T-helper 17 cell (primary cell): ENCODE measurements at regions not wholly inside any gene's neighbourhood (a gene's known extent, or its start where the extent isn't known, plus 50 kb on each side); places are given as distances from the start of the nearest gene placed in this dataset.
"Not testable (repeated sequence)": the region's sequence is repeated elsewhere in the genome, so short reads cannot be mapped to it uniquely, and the experiment has no call there.

ENCODE experiments used
- ATAC-seq: fragments of 150-1000 bp; cut with Tn5 transposase; 2 replicates; pipeline ENCODE4 v1.10.0; 2021; ENCODE audit warnings: mild to moderate bottlenecking, moderate library complexity
- DNase-seq, 3 donors: peaks; one replicate each; pipeline versions ENCODE4 v3.0.0 to v3.0.0-alpha.2; 2020 to 2021
- H3K9me3 ChIP-seq: one replicate; pipeline ENCODE4 v1.7.0; 2013; ENCODE audit warnings: low read length, mild to moderate bottlenecking; ENCODE audit not compliant: control insufficient read depth, poor library complexity, severe bottlenecking
- H3K27ac Mint-ChIP-seq: one replicate; pipeline ENCODE4 v1.8.0; 2022; ENCODE audit warnings: mild to moderate bottlenecking, moderate library complexity, mixed read lengths
- H3K27me3 Mint-ChIP-seq: one replicate; pipeline ENCODE4 v1.8.0; 2022; ENCODE audit warnings: mixed read lengths
- H3K36me3 Mint-ChIP-seq: one replicate; pipeline ENCODE4 v1.8.0; 2022; ENCODE audit warnings: low read depth, mixed read lengths
- H3K4me1 Mint-ChIP-seq: one replicate; pipeline ENCODE4 v1.8.0; 2022; ENCODE audit warnings: mild to moderate bottlenecking, mixed read lengths
- H3K4me3 Mint-ChIP-seq: one replicate; pipeline ENCODE4 v1.8.0; 2022; ENCODE audit warnings: mild to moderate bottlenecking, moderate library complexity, mixed read lengths

DNA sequence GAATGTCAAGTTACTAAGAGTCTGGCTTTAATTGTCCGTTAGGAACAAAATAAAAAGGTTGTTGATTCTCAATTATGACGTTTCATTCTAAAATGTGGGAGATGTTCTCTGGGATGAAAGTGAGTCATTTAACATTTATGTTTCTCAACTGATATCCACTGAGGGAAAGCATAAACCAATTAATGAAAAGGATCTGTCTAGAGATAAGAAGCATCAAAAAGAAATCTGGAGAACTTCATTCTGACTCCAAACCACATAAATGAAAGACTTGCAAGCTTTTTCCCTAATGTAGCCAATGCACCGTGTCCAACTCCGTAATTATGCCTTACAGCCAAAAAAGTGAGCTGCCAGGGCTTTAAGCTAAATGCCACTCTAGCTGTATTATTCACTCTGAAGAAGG is 654.2 kb downstream of the TLE1 start:
- Mint-ChIP-seq H3K27me3 (no peaks in the 10 kb centered on the region), H3K4me3 (no peak overlapping the region), H3K36me3 (no peaks in the 10 kb centered on the region), H3K4me1 (no peaks in the 10 kb centered on the region), H3K27ac (no peak overlapping the region)
- H3K9me3 ChIP-seq, result no peaks in the 10 kb centered on the region
- no peak for ATAC-seq
- DNase-seq, result no peak

DNA sequence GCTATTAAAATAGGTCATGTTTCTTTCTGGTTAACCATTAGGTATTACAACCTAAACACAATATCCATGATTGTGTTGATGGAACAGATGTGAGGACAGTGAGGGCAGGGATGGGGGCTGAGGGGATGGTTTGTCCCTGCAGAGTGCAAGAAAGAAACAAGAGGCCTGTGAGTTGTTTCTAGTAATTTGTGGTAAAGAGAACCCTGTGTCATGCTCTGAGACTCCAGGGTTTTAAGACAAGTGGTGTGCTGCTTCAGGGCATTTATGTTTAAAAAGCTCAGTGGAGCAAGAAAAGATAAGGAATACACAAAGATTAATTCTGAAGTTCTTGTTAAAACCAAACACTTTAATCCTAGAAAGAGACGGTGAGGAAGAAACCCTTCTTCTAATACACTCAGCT is 656.5 kb downstream of the TLE1 start:
- H3K36me3 Mint-ChIP-seq, result no peaks in the 10 kb centered on the region
- ATAC-seq, result no peak
- H3K4me3 Mint-ChIP-seq, result no peak overlapping the region
- DNase-seq, result no peak
- no peaks in the 10 kb centered on the region for H3K27me3 Mint-ChIP-seq
- H3K27ac Mint-ChIP-seq, result no peak overlapping the region
- no peaks in the 10 kb centered on the region for H3K9me3 ChIP-seq
- no peaks in the 10 kb centered on the region for H3K4me1 Mint-ChIP-seq

DNA sequence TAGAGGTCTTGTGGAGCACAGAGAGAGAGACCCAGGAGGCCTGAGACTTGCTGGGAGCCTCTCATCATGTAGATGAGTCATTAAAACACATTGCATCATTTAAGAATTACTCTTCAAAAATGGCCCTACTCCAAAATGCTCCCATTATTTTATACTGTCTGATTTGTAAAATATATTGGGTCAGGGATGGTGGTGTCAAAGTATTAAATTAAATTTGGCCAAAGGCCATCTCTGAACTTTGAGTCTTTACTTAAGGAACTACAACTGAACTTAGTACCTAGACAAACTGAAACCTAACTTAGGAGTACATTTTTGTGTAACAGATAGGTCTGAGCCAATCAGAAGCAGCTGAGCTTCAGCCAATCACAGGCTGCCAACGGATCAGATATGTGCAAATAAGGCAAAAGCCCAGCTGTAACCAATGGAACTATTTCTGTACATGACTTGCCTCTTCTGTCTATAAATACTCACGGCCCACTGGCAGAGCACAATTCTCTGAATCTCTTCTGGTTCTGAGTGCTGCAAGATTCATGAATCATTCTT is 657.2 kb downstream of the TLE1 start:
- Mint-ChIP-seq H3K4me1 (no peaks in the 10 kb centered on the region), H3K36me3 (no peaks in the 10 kb centered on the region), H3K27me3 (no peaks in the 10 kb centered on the region), H3K4me3 (no peak overlapping the region), H3K27ac (no peak overlapping the region)
- no peaks in the 10 kb centered on the region for H3K9me3 ChIP-seq
- ATAC-seq, result no peak
- no peak for DNase-seq

DNA sequence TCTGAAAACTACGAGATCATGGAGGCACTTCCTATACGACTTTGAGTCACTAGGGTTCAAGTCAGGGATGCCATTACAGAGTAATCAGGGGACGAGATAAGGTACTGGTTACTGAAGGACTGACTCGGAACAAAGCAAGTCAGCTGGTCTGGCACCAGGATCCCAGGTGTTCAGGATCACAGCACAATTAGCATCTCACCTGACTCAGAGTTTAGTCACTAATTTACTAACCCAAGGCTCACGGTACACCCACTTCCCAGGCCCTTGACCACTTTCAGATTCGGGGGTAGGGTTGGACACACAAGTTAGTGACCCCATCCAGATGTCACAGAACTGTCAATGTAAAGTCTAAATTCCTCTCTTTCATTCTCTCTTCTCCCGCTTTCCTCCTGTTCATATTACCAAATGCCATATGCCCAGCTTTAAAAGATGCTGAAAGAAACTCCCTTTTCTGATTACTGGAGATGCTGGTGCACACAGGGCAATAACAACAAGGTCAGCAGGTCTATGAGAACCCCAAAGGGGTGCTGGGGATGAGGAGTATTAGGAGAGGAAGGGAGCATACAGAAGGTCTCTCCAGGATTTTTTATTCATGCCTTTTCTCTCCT is 657.8 kb downstream of the TLE1 start:
- Mint-ChIP-seq H3K36me3 (no peaks in the 10 kb centered on the region), H3K27me3 (no peaks in the 10 kb centered on the region), H3K27ac (no peak overlapping the region), H3K4me1 (no peaks in the 10 kb centered on the region), H3K4me3 (no peak overlapping the region)
- DNase-seq (no peak), ATAC-seq (no peak)
- H3K9me3 ChIP-seq, result no peaks in the 10 kb centered on the region

DNA sequence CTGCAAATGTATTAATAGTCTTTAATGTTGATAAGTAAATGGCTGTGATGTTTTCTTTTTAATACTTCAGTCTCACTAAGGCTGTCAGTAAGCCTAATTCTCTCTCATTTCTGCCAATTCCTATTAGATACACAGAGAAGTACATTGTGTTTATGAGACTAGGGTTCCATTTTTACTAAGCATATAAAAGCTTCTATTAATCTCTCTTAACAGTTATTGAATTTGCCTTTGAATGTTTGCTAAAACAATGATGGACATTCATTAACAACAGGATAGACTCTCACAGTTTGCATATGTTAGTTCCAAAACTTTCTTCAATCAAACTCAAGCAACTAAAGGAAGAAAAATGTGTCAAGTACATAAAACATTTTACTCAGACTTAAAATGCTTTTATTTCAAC is 659.3 kb downstream of the TLE1 start:
- no peaks in the 10 kb centered on the region for H3K9me3 ChIP-seq
- Mint-ChIP-seq H3K36me3 (no peaks in the 10 kb centered on the region), H3K27me3 (no peaks in the 10 kb centered on the region), H3K4me1 (no peaks in the 10 kb centered on the region), H3K4me3 (no peak overlapping the region), H3K27ac (no peak overlapping the region)
- DNase-seq (no peak), ATAC-seq (no peak)

DNA sequence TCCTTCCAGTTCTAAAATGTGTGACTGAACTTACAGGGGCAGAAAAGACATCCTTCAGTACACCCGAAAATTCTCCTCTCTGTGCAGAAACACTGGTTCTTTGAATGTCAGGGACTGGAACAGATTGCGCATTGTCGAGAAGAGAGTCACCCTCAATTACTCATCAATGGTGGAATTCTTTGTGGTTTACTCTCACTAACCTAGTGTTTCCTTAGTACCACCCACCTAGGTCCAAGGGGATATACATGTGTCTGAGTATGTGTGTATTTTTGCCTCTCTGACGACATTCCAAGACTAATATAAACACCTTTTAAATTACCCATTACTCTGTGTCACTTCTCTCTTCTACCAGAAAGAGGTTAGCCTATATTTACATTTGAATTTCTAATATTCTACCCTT is 660.8 kb downstream of the TLE1 start:
- H3K27me3 Mint-ChIP-seq, result no peaks in the 10 kb centered on the region
- H3K36me3 Mint-ChIP-seq, result no peaks in the 10 kb centered on the region
- no peak overlapping the region for H3K27ac Mint-ChIP-seq
- ATAC-seq (no peak), DNase-seq (no peak)
- no peak overlapping the region for H3K4me3 Mint-ChIP-seq
- no peaks in the 10 kb centered on the region for H3K4me1 Mint-ChIP-seq
- no peaks in the 10 kb centered on the region for H3K9me3 ChIP-seq

DNA sequence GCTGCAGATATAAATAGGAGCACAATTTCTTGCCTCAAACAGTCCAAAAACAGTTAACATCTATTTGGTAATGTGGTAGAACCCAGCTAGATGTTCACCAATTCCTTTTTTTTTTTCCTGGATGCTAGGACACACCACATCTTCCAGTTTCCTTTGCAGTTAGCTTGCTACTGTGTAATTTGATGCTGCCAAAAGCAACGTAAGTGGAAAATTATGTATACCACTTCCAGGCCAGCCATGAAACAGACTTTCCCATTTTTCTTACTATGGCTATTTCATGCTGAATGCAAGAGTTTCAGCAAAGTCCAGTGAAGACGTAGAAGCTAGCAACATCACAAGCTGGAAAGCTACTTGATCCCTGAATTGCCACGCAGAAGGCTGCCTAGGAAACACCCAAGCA is 667.2 kb downstream of the TLE1 start:
- Mint-ChIP-seq H3K27me3 (no peaks in the 10 kb centered on the region), H3K36me3 (no peaks in the 10 kb centered on the region), H3K4me1 (no peaks in the 10 kb centered on the region), H3K27ac (no peak overlapping the region), H3K4me3 (no peak overlapping the region)
- no peaks in the 10 kb centered on the region for H3K9me3 ChIP-seq
- DNase-seq (no peak), ATAC-seq (no peak)

DNA sequence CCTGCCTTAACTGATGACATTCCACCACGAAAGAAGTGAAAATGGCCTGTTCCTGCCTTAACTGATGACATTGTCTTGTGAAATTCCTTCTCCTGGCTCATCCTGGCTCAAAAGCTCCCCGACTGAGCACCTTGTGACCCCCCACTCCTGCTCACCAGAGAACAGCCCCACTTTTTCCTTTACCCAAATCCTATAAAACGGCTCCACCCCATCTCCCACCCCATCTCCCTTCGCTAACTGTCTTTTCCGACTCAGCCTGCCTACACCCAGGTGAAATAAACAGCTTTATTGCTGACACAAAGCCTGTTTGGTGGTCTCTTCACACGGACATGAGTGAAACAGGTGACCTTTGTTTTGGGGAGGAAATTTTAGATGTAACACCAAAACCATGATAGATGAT is 674.4 kb downstream of the TLE1 start:
- not testable (repeated sequence) for H3K27me3 Mint-ChIP-seq, H3K36me3 Mint-ChIP-seq, ATAC-seq, DNase-seq, H3K27ac Mint-ChIP-seq, H3K4me1 Mint-ChIP-seq, H3K9me3 ChIP-seq, H3K4me3 Mint-ChIP-seq

DNA sequence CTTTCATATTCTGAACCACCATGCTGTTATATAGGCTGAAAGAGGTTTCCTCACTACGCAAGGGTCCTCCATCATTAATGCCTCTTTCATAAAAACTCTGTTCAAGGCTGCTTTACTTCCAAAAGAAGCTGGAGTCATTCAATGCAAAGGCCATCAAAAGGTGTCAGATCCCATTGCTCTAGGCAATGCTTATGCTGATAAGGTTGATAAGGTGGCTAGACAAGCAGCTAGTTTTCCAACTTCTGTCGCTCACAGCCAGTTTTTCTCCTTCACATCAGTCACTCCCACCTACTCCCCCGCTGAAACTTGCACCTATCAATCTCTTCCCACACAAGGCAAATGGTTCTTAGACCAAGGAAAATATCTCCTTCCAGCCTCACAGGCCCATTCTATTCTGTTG is 676.2 kb downstream of the TLE1 start:
- H3K9me3 ChIP-seq, DNase-seq, H3K27ac Mint-ChIP-seq, H3K4me1 Mint-ChIP-seq, H3K36me3 Mint-ChIP-seq, ATAC-seq, H3K4me3 Mint-ChIP-seq, H3K27me3 Mint-ChIP-seq: not testable (repeated sequence)

DNA sequence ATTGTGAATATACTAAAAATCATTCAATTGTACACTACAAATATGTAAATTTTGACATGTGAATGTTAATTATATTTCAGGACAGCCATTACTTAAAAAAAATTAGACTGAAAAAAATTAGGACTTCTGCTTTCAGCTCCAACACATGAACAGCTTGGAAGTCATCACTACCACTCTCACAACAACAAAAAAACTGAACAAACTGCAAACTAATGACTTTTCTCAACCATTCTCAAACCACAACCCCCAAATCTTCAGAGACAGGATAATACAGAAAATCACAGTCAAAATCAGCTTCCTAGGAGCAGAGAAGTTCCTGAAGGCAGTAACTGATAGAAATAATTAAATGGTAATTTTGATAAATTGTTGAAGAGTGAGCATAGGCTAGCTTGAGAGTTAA is 686.4 kb downstream of the TLE1 start:
- peaks cover 2% of the 10 kb centered on the region for H3K9me3 ChIP-seq
- no peak overlapping the region for H3K27ac Mint-ChIP-seq
- DNase-seq, result no peak
- no peak for ATAC-seq
- H3K27me3 Mint-ChIP-seq, result no peaks in the 10 kb centered on the region
- no peaks in the 10 kb centered on the region for H3K36me3 Mint-ChIP-seq
- H3K4me3 Mint-ChIP-seq, result no peak overlapping the region
- H3K4me1 Mint-ChIP-seq, result no peaks in the 10 kb centered on the region

DNA sequence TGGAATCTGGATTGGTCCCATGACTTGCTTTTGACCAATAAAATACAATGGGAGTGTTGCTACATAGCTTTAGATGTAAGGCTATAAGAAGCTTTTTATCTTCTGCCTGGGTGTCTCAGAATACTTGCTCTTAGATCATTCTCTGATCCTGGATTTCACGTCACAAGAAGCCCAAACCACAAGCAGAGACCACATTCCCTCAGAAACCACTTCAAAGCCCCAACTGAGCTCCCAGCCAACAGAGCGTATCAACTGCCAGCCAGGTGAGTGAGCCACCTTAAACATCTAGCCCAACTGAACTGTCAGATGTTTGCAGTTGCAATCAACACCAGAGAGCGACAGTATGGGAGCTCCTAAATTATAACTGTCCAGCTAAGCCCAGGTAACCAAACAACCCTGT is 687.1 kb downstream of the TLE1 start:
- H3K4me1 Mint-ChIP-seq, result no peaks in the 10 kb centered on the region
- ATAC-seq (no peak), DNase-seq (no peak)
- H3K9me3 ChIP-seq, result peaks cover 2% of the 10 kb centered on the region
- no peaks in the 10 kb centered on the region for H3K27me3 Mint-ChIP-seq
- no peak overlapping the region for H3K4me3 Mint-ChIP-seq
- no peaks in the 10 kb centered on the region for H3K36me3 Mint-ChIP-seq
- H3K27ac Mint-ChIP-seq, result no peak overlapping the region

DNA sequence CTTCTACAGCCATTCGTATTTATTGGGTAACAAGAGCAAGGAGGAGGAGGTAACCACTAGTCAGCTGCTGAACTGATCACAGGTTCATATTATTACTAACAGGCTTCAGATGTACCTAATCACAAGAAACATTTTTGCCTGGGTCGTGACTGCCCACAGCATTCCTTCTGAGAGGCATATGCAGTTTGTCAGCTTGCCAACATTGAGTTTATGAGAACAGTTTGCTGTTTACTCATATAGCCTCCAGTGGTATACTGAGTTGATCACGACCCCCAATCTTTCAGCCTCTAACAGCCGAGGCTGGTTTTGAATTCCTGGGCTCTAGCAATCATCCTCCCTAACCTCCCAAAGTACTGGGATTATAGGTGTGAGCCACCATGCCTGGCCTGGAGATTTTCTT is 693.6 kb downstream of the TLE1 start:
- DNase-seq (no peak), ATAC-seq (no peak)
- no peaks in the 10 kb centered on the region for H3K9me3 ChIP-seq
- no peaks in the 10 kb centered on the region for H3K27me3 Mint-ChIP-seq
- no peaks in the 10 kb centered on the region for H3K36me3 Mint-ChIP-seq
- H3K4me1 Mint-ChIP-seq, result no peaks in the 10 kb centered on the region
- no peak overlapping the region for H3K27ac Mint-ChIP-seq
- no peak overlapping the region for H3K4me3 Mint-ChIP-seq

DNA sequence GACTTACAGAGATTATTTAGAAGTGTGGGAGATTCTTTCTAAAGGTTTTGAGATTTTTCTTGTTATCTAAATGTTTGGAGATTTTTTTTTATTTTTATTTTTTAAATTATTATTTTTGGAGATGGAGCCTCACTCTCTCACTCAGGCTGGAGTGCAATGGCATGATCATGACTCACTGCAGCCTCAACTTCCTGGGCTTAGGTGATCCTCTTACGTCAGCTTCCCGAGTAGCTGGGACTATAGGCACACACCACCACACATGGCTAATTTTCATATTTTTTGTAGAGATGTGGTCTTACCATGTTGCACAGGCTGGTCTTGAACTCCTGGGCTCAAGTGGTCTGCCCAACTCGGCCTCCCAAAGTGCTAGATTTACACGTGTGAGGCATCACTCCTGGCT is 694.5 kb downstream of the TLE1 start:
- ATAC-seq (no peak), DNase-seq (no peak)
- H3K36me3 Mint-ChIP-seq, result no peaks in the 10 kb centered on the region
- no peaks in the 10 kb centered on the region for H3K27me3 Mint-ChIP-seq
- no peak overlapping the region for H3K27ac Mint-ChIP-seq
- H3K9me3 ChIP-seq, result no peaks in the 10 kb centered on the region
- no peaks in the 10 kb centered on the region for H3K4me1 Mint-ChIP-seq
- H3K4me3 Mint-ChIP-seq, result no peak overlapping the region

DNA sequence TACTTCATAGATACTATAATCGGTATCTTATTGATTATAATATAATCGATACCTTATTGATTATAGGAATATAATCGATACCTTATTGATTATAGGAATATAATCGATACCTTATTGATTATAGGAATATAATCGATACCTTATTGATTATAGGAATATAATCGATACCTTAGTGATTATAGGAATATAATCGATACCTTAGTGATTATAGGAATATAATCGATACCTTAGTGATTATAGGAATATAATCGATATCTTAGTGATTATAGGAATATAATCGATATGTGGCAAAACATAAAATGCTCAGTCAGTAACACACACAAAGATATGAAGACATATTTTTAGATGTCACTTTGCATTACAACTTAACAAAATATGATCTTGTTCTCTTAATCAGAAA is 703.8 kb downstream of the TLE1 start:
- not testable (repeated sequence) for H3K4me3 Mint-ChIP-seq, H3K9me3 ChIP-seq, H3K27ac Mint-ChIP-seq, H3K27me3 Mint-ChIP-seq, H3K4me1 Mint-ChIP-seq, ATAC-seq, H3K36me3 Mint-ChIP-seq, DNase-seq
